ENCODE measurements at regions not wholly inside any gene's neighbourhood (a gene's known extent, or its start where the extent isn't known, plus 50 kb on each side); places are given as distances from the start of the nearest gene placed in this dataset.
"Not testable (repeated sequence)": the region's sequence is repeated elsewhere in the genome, so short reads cannot be mapped to it uniquely, and the experiment has no call there.

DNA sequence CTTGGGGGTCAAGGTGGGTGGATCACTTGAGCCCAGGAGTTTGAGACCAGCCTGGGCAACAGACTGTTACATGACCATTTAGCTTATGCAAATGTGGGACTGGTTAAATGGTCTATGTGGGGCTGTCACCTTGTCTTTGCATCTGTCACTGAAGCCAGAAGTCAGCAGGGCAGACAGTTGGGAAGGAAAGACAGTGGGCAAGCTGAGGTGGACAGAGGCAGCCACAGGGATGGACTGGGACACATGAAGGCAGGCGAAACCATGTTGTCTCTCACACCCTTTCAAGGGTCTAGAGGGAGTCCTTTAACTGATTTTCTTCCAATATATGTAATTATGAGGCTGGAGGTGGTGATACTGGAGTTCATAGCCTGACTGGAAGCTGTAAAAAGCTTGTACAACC is 426.4 kb downstream of the TMEM121 start:
- no peak for DNase-seq (ENCODE audit: low spot score)

- DNase-seq (ENCODE audit: low spot score): not testable (repeated sequence)
Observed at GRCh38 chr14:105961625-105962024, 435.2 kb downstream of the TMEM121 start.

DNA sequence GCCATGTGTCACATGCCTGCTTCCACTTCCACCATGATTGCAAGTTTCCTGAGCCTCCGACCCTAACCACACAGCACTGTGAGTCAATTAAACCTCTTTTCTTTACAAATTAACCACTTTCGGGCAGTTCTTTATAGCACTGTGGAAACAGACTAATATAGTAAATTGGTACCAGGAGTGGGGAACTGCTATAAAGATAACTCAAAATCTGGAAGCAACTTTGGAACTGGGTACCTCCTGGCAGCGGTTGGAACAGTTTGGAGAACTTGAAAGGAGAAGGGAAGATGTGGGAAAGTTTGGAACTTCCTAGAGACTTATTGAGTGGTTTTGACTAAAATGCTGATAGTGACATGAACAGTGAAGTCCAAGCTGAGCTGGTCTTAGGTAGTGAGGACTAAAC is 436.1 kb downstream of the TMEM121 start:
- no peak for DNase-seq (ENCODE audit: low spot score)

DNA sequence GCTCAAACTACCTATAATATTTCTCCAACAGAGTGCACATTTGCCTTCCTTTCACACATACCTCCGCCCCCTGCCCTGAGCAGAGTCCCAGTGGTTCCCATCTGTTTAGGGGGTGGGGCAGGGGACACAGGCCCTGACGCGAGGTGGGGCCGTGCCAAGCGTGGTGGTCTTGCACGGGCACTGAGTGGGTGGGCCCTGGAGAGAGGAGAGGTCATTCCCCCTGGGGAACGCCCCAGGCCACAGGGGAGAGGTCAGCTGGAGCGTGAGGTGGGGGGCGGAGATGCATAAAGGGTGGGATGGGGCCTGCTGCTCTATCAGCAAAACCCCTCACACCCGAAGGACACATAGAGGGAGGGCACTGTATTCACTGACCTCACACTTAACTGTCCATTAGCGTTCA is 441.9 kb downstream of the TMEM121 start:
- DNase-seq (ENCODE audit: low spot score): no peak

DNA sequence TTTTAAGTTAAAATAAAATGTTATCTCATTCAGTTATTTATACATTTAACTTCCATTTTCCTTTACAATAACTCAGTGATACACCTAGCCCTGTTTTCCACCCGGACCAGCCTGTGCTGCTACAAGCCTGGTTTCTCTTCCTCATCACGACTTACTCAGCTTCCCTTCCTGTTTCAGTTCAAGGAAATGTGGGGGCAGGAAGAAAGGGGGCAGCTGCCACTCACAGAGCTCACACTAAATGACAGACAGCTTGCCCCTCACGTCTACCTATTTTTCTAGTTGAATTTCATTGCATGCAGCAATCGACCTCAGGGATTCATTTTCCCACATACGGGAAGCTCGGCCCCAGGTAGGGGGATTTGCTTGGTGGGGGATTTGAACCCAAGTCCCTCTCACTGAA is 442.6 kb downstream of the TMEM121 start:
- DNase-seq (ENCODE audit: low spot score): not testable (repeated sequence)

DNA sequence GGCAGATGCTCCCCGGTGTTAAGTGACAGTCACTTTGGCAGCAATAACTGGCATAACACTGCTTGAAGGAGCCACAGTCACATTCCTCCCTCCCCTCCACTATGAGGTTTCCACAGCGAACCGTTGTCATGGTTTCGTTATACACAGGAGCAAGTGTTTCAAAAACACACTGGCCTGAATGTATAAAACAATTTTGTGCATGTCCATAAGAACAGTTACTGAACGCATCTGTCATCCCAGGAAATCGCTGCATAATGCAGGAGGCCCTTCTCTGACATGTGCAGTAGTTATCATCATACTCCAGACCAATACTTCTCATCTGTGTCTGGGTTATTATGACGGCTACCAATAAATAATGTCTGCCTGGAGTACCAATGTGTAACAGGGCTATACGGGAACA is 444.4 kb downstream of the TMEM121 start:
- DNase-seq (ENCODE audit: low spot score): not testable (repeated sequence)

- no peak for DNase-seq (ENCODE audit: low spot score)
Observed at GRCh38 chr14:105971593-105972500, 445.5 kb downstream of the TMEM121 start.

DNA sequence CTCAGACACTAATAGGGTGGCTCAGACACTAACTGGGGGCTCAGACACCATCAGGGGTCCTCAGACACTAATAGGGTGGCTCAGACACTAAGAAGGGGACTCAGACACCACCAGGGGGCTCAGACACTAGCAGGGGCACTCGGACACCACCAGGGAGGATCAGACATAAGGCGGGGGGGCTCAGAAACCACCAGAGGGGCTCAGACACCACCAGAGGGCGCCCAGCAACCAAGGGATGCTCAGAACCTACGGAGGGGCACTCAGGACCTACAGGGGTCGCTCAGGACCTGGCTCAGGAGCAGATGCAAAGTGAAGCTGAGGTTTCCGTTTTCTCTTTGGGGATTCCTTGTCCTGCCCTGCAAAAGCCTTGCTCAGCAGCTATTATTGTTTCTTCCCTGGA is 448.5 kb downstream of the TMEM121 start:
- no peak for DNase-seq (ENCODE audit: low spot score)

GRCh38 chr14:105978618-105979295 is 452.4 kb downstream of the TMEM121 start:
- no peak for DNase-seq (ENCODE audit: low spot score)

DNA sequence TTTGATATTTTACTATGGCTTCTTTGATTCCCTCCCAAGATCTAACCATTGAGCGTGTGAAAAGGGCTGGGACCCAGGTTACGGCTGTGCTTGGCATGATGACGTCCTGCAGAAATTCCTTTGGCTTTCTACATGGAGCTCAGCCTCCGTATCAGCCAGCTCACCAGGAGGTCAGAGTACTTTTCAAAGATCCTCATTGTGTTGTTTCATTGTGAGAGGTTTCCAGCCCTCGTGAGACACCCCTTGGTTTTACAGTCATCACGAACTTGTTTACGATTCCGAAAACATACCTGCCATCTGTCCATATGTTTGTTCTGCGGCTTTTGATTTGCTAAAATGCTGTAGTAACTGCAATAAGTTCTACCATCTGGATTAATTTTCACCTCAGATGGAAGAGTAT is 453.1 kb downstream of the TMEM121 start:
- DNase-seq (ENCODE audit: low spot score): no peak

- DNase-seq (ENCODE audit: low spot score): no peak
Observed at GRCh38 chr14:105980224-105980623, 453.8 kb downstream of the TMEM121 start.

DNA sequence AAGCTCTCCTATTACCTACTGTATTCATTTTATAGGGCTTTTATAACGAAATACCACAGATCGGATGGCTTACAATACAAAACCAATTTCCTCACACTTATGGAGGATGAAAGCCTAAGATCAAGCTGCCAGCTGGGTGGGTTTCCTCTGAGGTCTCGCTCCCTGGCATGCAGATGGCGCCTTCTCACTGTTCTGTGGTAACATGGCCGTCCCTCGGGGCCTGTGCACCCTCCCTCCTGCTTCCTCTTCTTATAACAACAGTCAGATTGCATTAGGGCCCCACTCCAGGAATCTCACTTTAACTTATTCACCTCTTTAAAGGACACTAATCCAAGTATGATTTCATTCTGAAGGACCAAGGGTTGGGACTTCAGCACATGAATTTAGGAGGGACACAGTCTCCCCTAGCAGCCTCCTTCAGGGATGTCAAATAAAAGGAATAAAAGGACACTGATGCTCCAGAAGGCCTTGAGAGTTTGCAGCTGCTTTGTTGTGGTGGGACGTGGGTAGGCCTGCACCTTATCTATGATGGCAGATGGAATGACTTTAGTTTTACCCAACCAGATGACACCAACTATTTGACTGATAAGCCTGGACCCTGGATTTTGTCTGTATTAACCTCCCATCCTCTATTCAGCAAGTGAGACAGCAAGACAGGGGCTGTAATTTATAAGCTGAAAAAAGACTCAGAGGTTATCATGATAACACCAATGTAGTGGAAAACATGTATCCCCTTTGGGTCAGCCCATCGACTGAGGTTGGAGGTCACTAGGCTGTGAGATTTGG is 455.3 kb downstream of the TMEM121 start:
- DNase-seq (ENCODE audit: low spot score): not testable (repeated sequence)

DNA sequence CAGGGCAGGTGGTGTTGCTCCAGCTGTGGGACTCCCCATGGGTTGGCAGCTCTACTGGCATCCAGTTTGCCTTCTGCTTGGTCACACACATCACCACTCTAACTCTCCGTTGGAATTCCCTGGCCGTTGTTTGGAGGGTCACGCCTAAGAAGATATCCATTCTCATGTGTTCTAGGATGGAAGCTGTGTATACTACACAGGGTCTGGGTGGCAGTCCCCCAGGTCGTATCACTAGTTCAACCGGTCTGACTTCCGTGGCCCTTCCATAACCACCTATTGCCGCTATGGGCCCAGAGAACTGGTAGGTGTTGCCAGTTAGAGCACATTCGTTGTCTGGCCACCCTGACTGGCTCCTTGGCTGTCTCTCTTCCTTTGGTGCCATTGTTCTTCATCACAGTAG is 456.3 kb downstream of the TMEM121 start:
- no peak for DNase-seq (ENCODE audit: low spot score)

GRCh38 chr14:105986894-105987284 is 460.5 kb downstream of the TMEM121 start:
- DNase-seq (ENCODE audit: low spot score): no peak

GRCh38 chr14:105987563-105987962 is 461.2 kb downstream of the TMEM121 start:
- no peak for DNase-seq (ENCODE audit: low spot score)

DNA sequence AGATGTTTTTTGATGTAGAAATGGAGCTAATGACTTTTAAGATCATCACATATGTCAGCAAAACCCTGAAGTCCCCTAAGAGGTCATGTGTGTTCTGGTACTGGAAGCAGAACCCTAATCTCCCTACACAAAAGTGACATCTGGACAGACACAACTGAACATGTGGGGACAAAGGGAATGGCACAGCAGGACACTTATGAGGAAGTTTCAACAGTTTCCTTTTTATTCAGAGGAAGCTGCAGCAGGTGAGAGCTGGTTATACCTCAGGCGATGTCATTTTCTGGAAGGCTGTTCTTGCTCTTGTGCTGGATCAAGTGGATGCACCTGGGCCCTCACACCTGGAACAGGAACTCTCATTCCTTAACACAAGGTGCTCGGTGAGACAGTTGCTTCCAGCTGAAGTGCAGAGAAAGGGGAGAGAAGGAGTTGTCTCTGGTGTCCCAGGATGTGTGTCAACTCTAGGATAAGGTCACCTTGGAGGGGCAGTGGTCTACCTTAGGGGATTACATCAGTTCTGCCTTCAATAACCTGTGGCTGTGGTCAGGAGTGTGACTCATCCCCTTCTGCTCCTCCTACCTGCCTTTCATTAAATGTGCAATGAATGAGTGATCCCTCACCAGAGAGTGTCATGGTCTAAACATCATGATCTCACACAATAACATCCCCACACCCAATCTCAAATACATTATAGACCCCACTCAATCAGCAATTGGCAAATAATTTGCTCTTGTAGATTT is 463.4 kb downstream of the TMEM121 start:
- DNase-seq (ENCODE audit: low spot score): no peak

GRCh38 chr14:105991677-105992076 is 465.3 kb downstream of the TMEM121 start:
- not testable (repeated sequence) for DNase-seq (ENCODE audit: low spot score)

DNA sequence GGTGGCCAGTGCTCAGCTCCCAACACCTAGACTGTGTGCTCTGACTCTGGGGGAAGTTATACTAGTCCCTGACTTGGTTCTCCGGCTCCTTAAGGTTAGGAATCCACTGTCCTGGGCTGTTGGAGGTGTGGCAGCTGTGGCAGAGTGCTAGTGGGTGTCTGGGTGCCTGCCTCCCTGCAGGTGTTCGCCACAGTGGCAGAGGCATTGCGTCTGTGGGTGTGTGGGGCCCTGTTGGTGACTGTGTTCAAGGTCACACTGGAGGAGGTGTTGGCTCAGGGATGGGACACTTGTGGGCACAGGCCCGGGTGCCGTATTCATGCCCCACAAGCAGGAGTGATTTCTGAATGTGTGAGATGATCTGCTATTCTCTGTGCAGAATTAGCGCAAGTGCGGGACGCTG is 467.4 kb downstream of the TMEM121 start:
- no peak for DNase-seq (ENCODE audit: low spot score)

- not testable (repeated sequence) for DNase-seq (ENCODE audit: low spot score)
Observed at GRCh38 chr14:105995011-105995710, 468.8 kb downstream of the TMEM121 start.

DNA sequence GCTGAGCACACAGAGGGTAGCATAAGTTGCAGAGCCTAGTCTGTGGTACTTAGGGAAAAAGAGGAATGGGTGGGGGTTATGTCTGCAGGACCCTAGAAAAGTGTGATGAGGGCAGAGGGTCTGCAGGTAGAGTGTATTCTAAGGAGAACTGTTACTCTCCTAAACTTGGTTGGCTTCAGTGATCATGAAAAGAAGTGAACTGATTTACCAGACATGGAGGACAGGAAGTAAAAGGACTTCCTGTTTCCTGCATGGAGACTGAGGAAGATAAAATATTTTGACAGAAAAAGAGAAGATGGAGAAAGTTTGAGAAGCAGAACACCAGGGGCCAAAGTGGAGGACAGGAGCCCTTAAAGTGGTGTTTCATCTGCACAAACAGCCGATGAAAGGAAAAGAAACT is 472.2 kb downstream of the TMEM121 start:
- not testable (repeated sequence) for DNase-seq (ENCODE audit: low spot score)

GRCh38 chr14:105999361-106000028 is 473.1 kb downstream of the TMEM121 start:
- peak; percentile 36 for DNase-seq (ENCODE audit: low spot score)
